ENCODE measurements at regions not wholly inside any gene's neighbourhood (a gene's known extent, or its start where the extent isn't known, plus 50 kb on each side); places are given as distances from the start of the nearest gene placed in this dataset.
"Not testable (repeated sequence)": the region's sequence is repeated elsewhere in the genome, so short reads cannot be mapped to it uniquely, and the experiment has no call there.

GRCh38 chr3:156043832-156044633 lies 76.3 kb upstream of the KCNAB1 start:
- TF ChIP-seq CTCF (IDR thresholded peaks at IDR 0.05; ENCODE audit: low read length): peak; percentile 81
- TF ChIP-seq EZH2 (optimal IDR thresholded peaks at IDR 0.05; ENCODE audit: low read depth, low read length); EZH2phosphoT487 (IDR thresholded peaks at IDR 0.05; ENCODE audit: low read length): not testable (repeated sequence)
